Gastroesophageal sphincter (tissue), 3 donors: ENCODE measurements at regions not wholly inside any gene's neighbourhood (a gene's known extent, or its start where the extent isn't known, plus 50 kb on each side); places are given as distances from the start of the nearest gene placed in this dataset.
"Not testable (repeated sequence)": the region's sequence is repeated elsewhere in the genome, so short reads cannot be mapped to it uniquely, and the experiment has no call there.

Experiments used
- CTCF ChIP-seq, 4 experiments: fragments of 200-600 bp in 2 of 4; fragments of 450-650 bp in 2 of 4; sonication (generic) in 1 of 4; IDR thresholded peaks; one replicate each; pipeline ENCODE4 v1.5.1; 2017 to 2019; ENCODE audit warnings: antibody characterized with exemption in 4 of 4, mild to moderate bottlenecking in 2 of 4, moderate library complexity in 2 of 4
- POLR2A ChIP-seq, 2 donors: fragments of 450-650 bp; IDR thresholded peaks; one replicate each; pipeline ENCODE4 v1.6.1; 2017; ENCODE audit warnings: antibody characterized with exemption in 2 of 2, mild to moderate bottlenecking in 2 of 2, moderate library complexity in 1 of 2

GRCh38 chr16:65310491-65310890, 188.6 kb upstream of the CDH11 start:
- TF ChIP-seq CTCF, POLR2A (IDR thresholded peaks at IDR 0.05): not testable (repeated sequence)
